KMS-11 (cell line): ENCODE measurements at regions not wholly inside any gene's neighbourhood (a gene's known extent, or its start where the extent isn't known, plus 50 kb on each side); places are given as distances from the start of the nearest gene placed in this dataset.

Experiments used
- H2AFZ ChIP-seq: fragments of 200-600 bp; sonication (generic); 2 replicates; pipeline ENCODE4 v1.6.1; 2016; ENCODE audit warnings: antibody characterized with exemption, mixed run types, low read depth
- H3K27ac ChIP-seq: fragments of 200-600 bp; sonication (generic); 2 replicates; pipeline ENCODE4 v1.6.1; 2016; ENCODE audit warnings: mild to moderate bottlenecking, mixed run types
- H3K27me3 ChIP-seq: fragments of 200-600 bp; sonication (generic); 2 replicates; pipeline ENCODE4 v1.6.1; 2017; ENCODE audit warnings: mild to moderate bottlenecking, low read depth, mixed run types, moderate library complexity; ENCODE audit not compliant: insufficient read depth
- H3K36me3 ChIP-seq: fragments of 200-600 bp; sonication (generic); 2 replicates; pipeline ENCODE4 v1.6.1; 2017; ENCODE audit warnings: mild to moderate bottlenecking, mixed run types; ENCODE audit not compliant: insufficient read depth
- H3K4me1 ChIP-seq: fragments of 200-600 bp; sonication (generic); 2 replicates; pipeline ENCODE4 v1.6.1; 2016; ENCODE audit warnings: mild to moderate bottlenecking, low read depth, mixed run types; ENCODE audit not compliant: poor library complexity, severe bottlenecking
- H3K4me2 ChIP-seq: fragments of 200-600 bp; sonication (generic); 2 replicates; pipeline ENCODE4 v1.7.0; 2016; ENCODE audit warnings: mild to moderate bottlenecking, mixed run types
- H3K4me3 ChIP-seq: fragments of 200-600 bp; sonication (generic); IDR thresholded peaks from 2 replicates; pipeline ENCODE4 v1.6.1; 2017; ENCODE audit warnings: low read depth, low read length, mixed read lengths; ENCODE audit not compliant: insufficient read depth
- H3K79me2 ChIP-seq: fragments of 200-600 bp; sonication (generic); 2 replicates; pipeline ENCODE4 v1.6.1; 2016; ENCODE audit warnings: low read depth, mixed run types; ENCODE audit not compliant: insufficient read depth
- H3K9ac ChIP-seq: fragments of 200-600 bp; sonication (generic); 2 replicates; pipeline ENCODE4 v1.6.1; 2016; ENCODE audit warnings: mild to moderate bottlenecking, mixed run types
- H4K20me1 ChIP-seq: fragments of 200-600 bp; sonication (generic); 2 replicates; pipeline ENCODE4 v1.6.1; 2016; ENCODE audit warnings: mild to moderate bottlenecking, mixed run types; ENCODE audit not compliant: insufficient read depth
- CTCF ChIP-seq: fragments of 200-600 bp; sonication (generic); conservative IDR thresholded peaks from 2 replicates; pipeline ENCODE4 v1.6.1; 2017; ENCODE audit warnings: low read depth, mild to moderate bottlenecking, antibody characterized with exemption, low read length, moderate library complexity, mixed read lengths

GRCh38 chr22:27063406-27063805 lies 406.0 kb downstream of the MIAT start:
- H3K27me3 ChIP-seq, result peaks cover 10% of the 10 kb centered on the region; the same call in 1 of the 2 replicates
- H3K4me2 ChIP-seq, result no peak overlapping the region
- H2AFZ ChIP-seq, result no peak overlapping the region
- no peaks in the 10 kb centered on the region for H3K36me3 ChIP-seq
- H3K9ac ChIP-seq, result no peak overlapping the region
- no peaks in the 10 kb centered on the region for H3K79me2 ChIP-seq
- no peak overlapping the region for H3K4me3 ChIP-seq
- no peak for TF ChIP-seq CTCF
- no peaks in the 10 kb centered on the region for H4K20me1 ChIP-seq
- H3K27ac ChIP-seq, result no peak overlapping the region
- H3K4me1 ChIP-seq, result no peaks in the 10 kb centered on the region

- no peak for TF ChIP-seq CTCF
- H3K27me3 ChIP-seq, result peaks cover 10% of the 10 kb centered on the region; the same call in 1 of the 2 replicates
These were observed 406.5 kb downstream of the MIAT start for GRCh38 chr22:27063841-27064240.

GRCh38 chr22:27064386-27064785 lies 407.0 kb downstream of the MIAT start:
- Histone ChIP-seq H3K79me2 (no peaks in the 10 kb centered on the region), H3K27me3 (peaks cover 10% of the 10 kb centered on the region; the same call in 1 of the 2 replicates), H2AFZ (no peak overlapping the region), H3K27ac (no peak overlapping the region), H3K4me2 (no peak overlapping the region), H4K20me1 (no peaks in the 10 kb centered on the region), H3K4me1 (no peaks in the 10 kb centered on the region), H3K4me3 (no peak overlapping the region), H3K9ac (no peak overlapping the region), H3K36me3 (no peaks in the 10 kb centered on the region)
- TF ChIP-seq CTCF, result no peak

More at GRCh38 chr22:27063841-27064240, 406.5 kb downstream of the MIAT start:
- H3K79me2 ChIP-seq, result no peaks in the 10 kb centered on the region
- no peak overlapping the region for H3K4me3 ChIP-seq
- no peak overlapping the region for H3K27ac ChIP-seq
- no peaks in the 10 kb centered on the region for H3K36me3 ChIP-seq
- no peak overlapping the region for H3K9ac ChIP-seq
- no peaks in the 10 kb centered on the region for H4K20me1 ChIP-seq
- no peaks in the 10 kb centered on the region for H3K4me1 ChIP-seq
- no peak overlapping the region for H2AFZ ChIP-seq
- no peak overlapping the region for H3K4me2 ChIP-seq

- Histone ChIP-seq H3K4me1 (no peaks in the 10 kb centered on the region), H3K27me3 (peaks cover 14% of the 10 kb centered on the region; the same call in 1 of the 2 replicates), H4K20me1 (no peaks in the 10 kb centered on the region), H2AFZ (no peak overlapping the region), H3K4me3 (no peak overlapping the region), H3K9ac (no peak overlapping the region), H3K4me2 (no peak overlapping the region), H3K79me2 (no peaks in the 10 kb centered on the region), H3K36me3 (no peaks in the 10 kb centered on the region), H3K27ac (no peak overlapping the region)
- TF ChIP-seq CTCF, result no peak
These were observed 407.9 kb downstream of the MIAT start for GRCh38 chr22:27065279-27065678.
